ENCODE measurements at regions not wholly inside any gene's neighbourhood (a gene's known extent, or its start where the extent isn't known, plus 50 kb on each side); places are given as distances from the start of the nearest gene placed in this dataset.
"Not testable (repeated sequence)": the region's sequence is repeated elsewhere in the genome, so short reads cannot be mapped to it uniquely, and the experiment has no call there.

DNA sequence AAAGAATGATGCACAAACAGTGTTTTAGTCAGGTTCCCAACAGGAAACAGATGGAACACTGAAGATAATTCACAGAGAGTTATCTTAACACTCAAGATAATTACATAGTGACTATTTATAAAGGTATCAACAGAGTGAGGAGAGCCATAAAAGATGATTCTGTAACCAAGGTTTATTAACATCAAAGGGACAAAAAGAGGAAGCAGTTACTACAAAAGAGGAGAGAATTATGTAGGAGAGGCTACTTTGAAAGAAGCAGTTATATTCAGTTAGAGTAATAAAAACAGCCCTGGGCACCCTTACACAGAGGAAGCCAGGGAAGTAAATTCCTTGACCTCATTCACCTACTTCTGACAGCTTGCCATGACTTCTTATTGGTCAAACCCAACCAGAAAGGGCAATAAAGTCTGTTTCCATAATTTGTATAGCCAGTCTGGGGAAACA lies 326.5 kb upstream of the SLC39A10 start:
- Histone ChIP-seq H3K79me2 (ENCODE audit: insufficient read depth, low read depth, low read length) (no peaks in the 10 kb centered on the region), H3K9me2 (ENCODE audit: insufficient read depth, low read length) (no peaks in the 10 kb centered on the region), H2AFZ (ENCODE audit: low read length) (peak overlapping the region; percentile 35; the same call in 1 of the 2 replicates), H3K9me3 (ENCODE audit: low read length) (no peaks in the 10 kb centered on the region), H3K36me3 (ENCODE audit: insufficient read depth, low read length) (no peaks in the 10 kb centered on the region), H3K27ac (ENCODE audit: low read depth, low read length, poor library complexity, severe bottlenecking) (peak overlapping the region; percentile 67), H3K4me1 (ENCODE audit: insufficient read depth, low read length, poor library complexity, severe bottlenecking) (peaks cover 42% of the 10 kb centered on the region), H3K4me2 (ENCODE audit: low read length) (peak overlapping the region; percentile 43), H3K4me3 (ENCODE audit: low read depth, low read length, poor library complexity, severe bottlenecking) (peak overlapping the region; percentile 5), H4K20me1 (ENCODE audit: insufficient read depth, low read length) (no peaks in the 10 kb centered on the region)
- CTCF ChIA-PET (ENCODE audit: unreplicated experiment): interaction anchor here (1.1 kb wide), 1 partner anchor 10 kb away, joined by 3 read pairs; no protein-coding TSS in a partner anchor
- POLR2A ChIA-PET: interaction anchor here (0.9 to 1.4 kb wide), 5 partner anchors 9 to 326 kb away, joined by 3 to 5 read pairs (median 5); partner anchors contain the start of gene SLC39A10
- no TSS peak for BruUV-seq (replicated peaks)
- intact Hi-C loops (cut with micrococcal nuclease; ENCODE audit: unreplicated experiment): loop anchor here (5.0 kb wide), 1 partner anchor 332 kb away; no protein-coding TSS in a partner anchor
- no peak for TF ChIP-seq EZH2phosphoT487 (IDR thresholded peaks at IDR 0.05; ENCODE audit: borderline replicate concordance, low read depth, low read length)
- TF ChIP-seq, protein P1, sequence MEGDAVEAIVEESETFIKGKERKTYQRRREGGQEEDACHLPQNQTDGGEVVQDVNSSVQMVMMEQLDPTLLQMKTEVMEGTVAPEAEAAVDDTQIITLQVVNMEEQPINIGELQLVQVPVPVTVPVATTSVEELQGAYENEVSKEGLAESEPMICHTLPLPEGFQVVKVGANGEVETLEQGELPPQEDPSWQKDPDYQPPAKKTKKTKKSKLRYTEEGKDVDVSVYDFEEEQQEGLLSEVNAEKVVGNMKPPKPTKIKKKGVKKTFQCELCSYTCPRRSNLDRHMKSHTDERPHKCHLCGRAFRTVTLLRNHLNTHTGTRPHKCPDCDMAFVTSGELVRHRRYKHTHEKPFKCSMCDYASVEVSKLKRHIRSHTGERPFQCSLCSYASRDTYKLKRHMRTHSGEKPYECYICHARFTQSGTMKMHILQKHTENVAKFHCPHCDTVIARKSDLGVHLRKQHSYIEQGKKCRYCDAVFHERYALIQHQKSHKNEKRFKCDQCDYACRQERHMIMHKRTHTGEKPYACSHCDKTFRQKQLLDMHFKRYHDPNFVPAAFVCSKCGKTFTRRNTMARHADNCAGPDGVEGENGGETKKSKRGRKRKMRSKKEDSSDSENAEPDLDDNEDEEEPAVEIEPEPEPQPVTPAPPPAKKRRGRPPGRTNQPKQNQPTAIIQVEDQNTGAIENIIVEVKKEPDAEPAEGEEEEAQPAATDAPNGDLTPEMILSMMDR (conservative IDR thresholded peaks at IDR 0.05; ENCODE audit: low read length): no peak
- DNase-seq (ENCODE audit: low spot score): peak; percentile 62

DNA sequence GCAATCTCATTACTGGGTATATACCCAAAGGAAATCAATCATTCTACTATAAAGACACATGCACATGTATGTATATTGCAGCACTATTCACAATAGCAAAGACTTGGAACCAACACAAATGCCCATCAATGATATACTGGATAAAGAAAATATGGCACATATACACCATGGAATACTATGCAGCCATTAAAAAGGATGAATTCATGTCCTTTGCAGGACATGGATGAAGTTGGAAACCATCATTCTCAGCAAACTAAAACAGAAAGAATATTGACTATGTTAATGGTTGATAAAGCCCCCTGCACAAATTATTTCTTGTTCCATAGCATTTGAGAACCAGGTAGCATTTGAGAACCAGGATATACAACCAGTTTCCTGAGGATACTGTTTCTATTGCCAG lies 327.2 kb upstream of the SLC39A10 start:
- H3K9me2 ChIP-seq (ENCODE audit: insufficient read depth, low read length); H3K79me2 ChIP-seq (ENCODE audit: insufficient read depth, low read depth, low read length); H3K9me3 ChIP-seq (ENCODE audit: low read length); DNase-seq (ENCODE audit: low spot score); CTCF ChIA-PET (ENCODE audit: unreplicated experiment); H4K20me1 ChIP-seq (ENCODE audit: insufficient read depth, low read length); BruUV-seq (replicated peaks); H2AFZ ChIP-seq (ENCODE audit: low read length); H3K36me3 ChIP-seq (ENCODE audit: insufficient read depth, low read length): not testable (repeated sequence)
- POLR2A ChIA-PET: interaction anchor here (0.9 to 1.4 kb wide), 3 partner anchors 10 to 23 kb away, joined by 3 to 5 read pairs (median 5); no protein-coding TSS in a partner anchor
- Histone ChIP-seq H3K27ac (ENCODE audit: low read depth, low read length, poor library complexity, severe bottlenecking) (peak overlapping the region; percentile 67), H3K4me1 (ENCODE audit: insufficient read depth, low read length, poor library complexity, severe bottlenecking) (peaks cover 40% of the 10 kb centered on the region), H3K4me3 (ENCODE audit: low read depth, low read length, poor library complexity, severe bottlenecking) (peak overlapping the region; percentile 5), H3K4me2 (ENCODE audit: low read length) (peak overlapping the region; percentile 43)
- intact Hi-C loops (cut with micrococcal nuclease; ENCODE audit: unreplicated experiment): loop anchor here (5.0 kb wide), 1 partner anchor 333 kb away; no protein-coding TSS in a partner anchor

DNA sequence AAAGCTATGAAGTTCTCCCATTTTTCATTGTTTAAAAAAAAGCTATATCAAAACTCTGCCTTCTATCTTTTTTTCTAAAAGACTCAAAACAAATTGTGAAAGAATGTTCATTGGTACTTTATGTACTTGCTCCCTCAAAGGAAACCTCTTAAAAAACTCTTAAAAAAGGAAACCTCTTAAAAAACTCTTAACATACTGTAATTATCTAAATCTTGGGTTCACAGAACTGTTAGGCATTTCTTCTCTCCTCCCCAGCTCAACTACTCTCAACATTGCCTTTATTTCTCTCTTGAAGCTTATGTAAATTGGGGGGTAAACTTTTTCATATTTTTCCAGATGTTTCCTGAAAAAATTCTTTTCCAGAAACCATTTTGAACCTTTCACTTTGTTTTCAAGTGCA lies 330.5 kb upstream of the SLC39A10 start:
- intact Hi-C loops (cut with micrococcal nuclease; ENCODE audit: unreplicated experiment): no loop called here
- 0 out of 2 replicates have a peak overlapping the region, but pooled peaks have one; percentile 16 for H2AFZ ChIP-seq (ENCODE audit: low read length)

More for the DNA sequence above, 330.5 kb upstream of the SLC39A10 start:
- CTCF ChIA-PET (ENCODE audit: unreplicated experiment): no interaction called here
- no peak for TF ChIP-seq EZH2phosphoT487 (IDR thresholded peaks at IDR 0.05; ENCODE audit: borderline replicate concordance, low read depth, low read length)
- TF ChIP-seq, protein P1 (conservative IDR thresholded peaks at IDR 0.05; ENCODE audit: low read length): no peak
- H3K9me3 ChIP-seq (ENCODE audit: low read length): 0 out of 2 replicates have a peak, but pooled peaks cover 5% of the 10 kb centered on the region
- no TSS peak for BruUV-seq (replicated peaks)
- POLR2A ChIA-PET: interaction anchor here (2.1 kb wide), 2 partner anchors 8 to 10 kb away, joined by 6 to 7 read pairs; no protein-coding TSS in a partner anchor
- H4K20me1 ChIP-seq (ENCODE audit: insufficient read depth, low read length): no peaks in the 10 kb centered on the region
- no peaks in the 10 kb centered on the region for H3K9me2 ChIP-seq (ENCODE audit: insufficient read depth, low read length)
- H3K4me2 ChIP-seq (ENCODE audit: low read length): no peak overlapping the region
- H3K4me3 ChIP-seq (ENCODE audit: low read depth, low read length, poor library complexity, severe bottlenecking): no peak overlapping the region
- DNase-seq (ENCODE audit: low spot score): no peak
- no peak overlapping the region for H3K27ac ChIP-seq (ENCODE audit: low read depth, low read length, poor library complexity, severe bottlenecking)
- H3K4me1 ChIP-seq (ENCODE audit: insufficient read depth, low read length, poor library complexity, severe bottlenecking): peaks cover 17% of the 10 kb centered on the region
- H3K36me3 ChIP-seq (ENCODE audit: insufficient read depth, low read length): no peaks in the 10 kb centered on the region
- H3K79me2 ChIP-seq (ENCODE audit: insufficient read depth, low read depth, low read length): no peaks in the 10 kb centered on the region
